Lung (tissue), 11 donors: ENCODE measurements at regions not wholly inside any gene's neighbourhood (a gene's known extent, or its start where the extent isn't known, plus 50 kb on each side); places are given as distances from the start of the nearest gene placed in this dataset.

Experiments used
- ATAC-seq: fragments of 200-7000 bp; cut with Tn5 transposase; one replicate; pipeline ENCODE4 v1.9.1; 2020; ENCODE audit warnings: moderate number of reproducible peaks; ENCODE audit not compliant: insufficient read depth, low FRiP score
- DNase-seq, 3 donors: peaks; one replicate each; pipeline ENCODE4 v3.0.0-alpha.2; 2013 to 2017
- H3K27ac ChIP-seq, 2 donors: one replicate each; pipeline ENCODE4 v1.5.1; 2013; ENCODE audit warnings: mild to moderate bottlenecking in 2 of 2, moderate library complexity in 2 of 2, control low read depth in 1 of 2, inconsistent platforms in 1 of 2, low read depth in 1 of 2, low read length in 1 of 2
- H3K27me3 ChIP-seq, 3 donors: one replicate each; pipeline ENCODE4 v1.5.1; 2013; ENCODE audit warnings: low read length in 2 of 3; ENCODE audit not compliant: control insufficient read depth in 3 of 3, insufficient read depth in 3 of 3
- H3K36me3 ChIP-seq, 4 donors: one replicate each; pipeline ENCODE4 v1.5.1; 2013; ENCODE audit warnings: low read length in 4 of 4, mild to moderate bottlenecking in 1 of 4, moderate library complexity in 1 of 4; ENCODE audit not compliant: control insufficient read depth in 4 of 4, insufficient read depth in 4 of 4
- H3K4me1 ChIP-seq, 5 donors: one replicate each; pipeline ENCODE4 v1.5.1; 2013; ENCODE audit warnings: low read length in 5 of 5, mild to moderate bottlenecking in 2 of 5, moderate library complexity in 1 of 5; ENCODE audit not compliant: control insufficient read depth in 5 of 5, insufficient read depth in 5 of 5
- H3K4me3 ChIP-seq: one replicate; pipeline ENCODE4 v1.5.1; 2013; ENCODE audit warnings: mild to moderate bottlenecking, control low read depth, moderate library complexity
- H3K9ac ChIP-seq, 2 donors: one replicate each; pipeline ENCODE4 v1.5.1; 2013; ENCODE audit warnings: low read length in 2 of 2, control low read depth in 1 of 2; ENCODE audit not compliant: insufficient read depth in 1 of 2
- H3K9me3 ChIP-seq, 4 donors: one replicate each; pipeline ENCODE4 v1.5.1; 2013; ENCODE audit warnings: low read length in 3 of 4, mild to moderate bottlenecking in 1 of 4, moderate library complexity in 1 of 4; ENCODE audit not compliant: control insufficient read depth in 4 of 4, insufficient read depth in 3 of 4
- CTCF ChIP-seq: IDR thresholded peaks from 2 replicates; pipeline ENCODE4 v1.5.1; 2012; ENCODE audit warnings: mild to moderate bottlenecking; ENCODE audit errors: control extremely low read depth, extremely low read depth
- WGBS, 2 donors: extraction: QIAGEN DNeasy Blood & Tissue Kit; methylation state at CpG; one replicate each; pipeline ENCODE4 v1.1.7; 2013; 5-methylcytosine and 5-hydroxymethylcytosine counted together
- donor health status: control.
- donor health status: control.
- donor health status: Bipolar disorder and iron deficiency.
- donor health status: healthy.
- donor health status: DM: yes; HTN: yes; CAD: no.

- no peak overlapping the region for H3K9ac ChIP-seq
- no peak overlapping the region for H3K4me3 ChIP-seq
- no peaks in the 10 kb centered on the region for H3K27me3 ChIP-seq
- no peak overlapping the region for H3K27ac ChIP-seq
- peak; percentile 64 for TF ChIP-seq CTCF
- ATAC-seq (peak; percentile 82), DNase-seq (peak; percentile 91 to 92 (median 92))
- no peaks in the 10 kb centered on the region for H3K36me3 ChIP-seq
- peaks cover 0 to 43% (median 9%) of the 10 kb centered on the region in 5 donors for H3K4me1 ChIP-seq
- no peaks in the 10 kb centered on the region for H3K9me3 ChIP-seq
- WGBS, 2 donors: 30 to 34% methylated on average over 57 to 71 of the region's 71 CpGs
Measured at GRCh38 chr2:128736689-128737545, 418.2 kb upstream of the HS6ST1 start.

GRCh38 chr2:128737546-128737826 is 418.8 kb upstream of the HS6ST1 start:
- Histone ChIP-seq H3K27ac (no peak overlapping the region), H3K36me3 (no peaks in the 10 kb centered on the region), H3K9me3 (no peaks in the 10 kb centered on the region), H3K4me1 (peaks cover 0 to 43% (median 9%) of the 10 kb centered on the region in 5 donors), H3K9ac (no peak overlapping the region), H3K27me3 (no peaks in the 10 kb centered on the region), H3K4me3 (no peak overlapping the region)
- WGBS, 2 donors: 88 to 95% methylated on average over 7 of the region's 7 CpGs
- no peak for TF ChIP-seq CTCF
- ATAC-seq (no peak), DNase-seq (no peak)

DNA sequence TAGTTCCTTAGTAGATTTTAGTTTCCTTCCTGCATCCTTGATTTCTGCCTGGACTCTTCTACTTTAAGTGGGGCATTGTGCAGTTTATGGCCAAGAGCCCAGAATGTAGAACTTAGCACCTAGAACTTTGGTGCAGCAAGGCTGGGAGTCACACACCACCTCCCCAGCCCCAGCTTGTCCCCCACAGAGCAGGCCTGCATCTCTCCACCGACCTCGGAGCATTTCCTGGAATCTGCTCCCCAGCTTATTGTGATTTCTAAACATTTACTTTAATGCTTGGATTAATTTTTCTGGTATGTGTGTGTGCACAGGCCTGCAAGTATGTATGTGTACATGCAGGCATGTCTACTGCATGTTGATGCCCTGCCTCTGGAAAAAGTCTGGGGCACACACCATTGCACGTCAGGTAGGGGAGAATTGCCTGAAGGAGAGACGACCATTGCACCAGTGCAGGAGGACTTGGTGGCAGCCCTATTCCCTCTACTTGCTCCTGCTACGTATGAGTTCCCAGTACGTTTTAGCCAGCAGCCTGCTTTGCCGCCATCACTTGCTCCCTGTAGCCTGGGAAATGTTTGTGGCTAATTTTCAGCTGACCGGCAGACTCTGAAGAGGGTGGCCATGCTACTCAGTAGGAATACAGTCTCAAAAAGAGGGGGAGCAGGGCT is 419.9 kb upstream of the HS6ST1 start:
- Histone ChIP-seq H3K9me3 (no peaks in the 10 kb centered on the region), H3K4me1 (peaks cover 0 to 34% (median 5%) of the 10 kb centered on the region in 5 donors), H3K27me3 (no peaks in the 10 kb centered on the region), H3K9ac (no peak overlapping the region), H3K4me3 (no peak overlapping the region), H3K36me3 (no peaks in the 10 kb centered on the region), H3K27ac (no peak overlapping the region)
- DNase-seq (no peak), ATAC-seq (no peak)
- TF ChIP-seq CTCF: no peak
- WGBS, 2 donors: 82 to 89% methylated on average over 8 of the region's 8 CpGs
